ENCODE measurements at regions not wholly inside any gene's neighbourhood (a gene's known extent, or its start where the extent isn't known, plus 50 kb on each side); places are given as distances from the start of the nearest gene placed in this dataset.
"Not testable (repeated sequence)": the region's sequence is repeated elsewhere in the genome, so short reads cannot be mapped to it uniquely, and the experiment has no call there.

GRCh38 chr5:25095261-25095660, 450.5 kb upstream of the CDH10 start:
- intact Hi-C loops (cut with DNase I) = no loop called here
- DNase-seq = no peak
- no peak for ATAC-seq (ENCODE audit: poor library complexity)

GRCh38 chr5:25094219-25094618, 449.4 kb upstream of the CDH10 start:
- no peak for DNase-seq
- no peak for ATAC-seq (ENCODE audit: poor library complexity)
- intact Hi-C loops (cut with DNase I) = no loop called here

GRCh38 chr5:25091921-25092320, 447.1 kb upstream of the CDH10 start:
- ATAC-seq (ENCODE audit: poor library complexity) (no peak), DNase-seq (no peak)
- intact Hi-C loops (cut with DNase I) = no loop called here

- intact Hi-C loops (cut with DNase I) = no loop called here
- no peak for DNase-seq
- no peak for ATAC-seq (ENCODE audit: poor library complexity)
Observed at GRCh38 chr5:25090854-25091253, 446.1 kb upstream of the CDH10 start.

- DNase-seq = no peak
- intact Hi-C loops (cut with DNase I) = no loop called here
- ATAC-seq (ENCODE audit: poor library complexity) = no peak
Observed at GRCh38 chr5:25090275-25090674, 445.5 kb upstream of the CDH10 start.

GRCh38 chr5:25088689-25089088, 443.9 kb upstream of the CDH10 start:
- ATAC-seq (ENCODE audit: poor library complexity); intact Hi-C loops (cut with DNase I); DNase-seq: not testable (repeated sequence)

GRCh38 chr5:25083261-25083660, 438.5 kb upstream of the CDH10 start:
- intact Hi-C loops (cut with DNase I); ATAC-seq (ENCODE audit: poor library complexity); DNase-seq: not testable (repeated sequence)

GRCh38 chr5:25066239-25066638, 421.5 kb upstream of the CDH10 start:
- no peak for ATAC-seq (ENCODE audit: poor library complexity)
- intact Hi-C loops (cut with DNase I) = no loop called here
- no peak for DNase-seq

GRCh38 chr5:25064306-25064705, 419.5 kb upstream of the CDH10 start:
- ATAC-seq (ENCODE audit: poor library complexity) (no peak), DNase-seq (no peak)
- intact Hi-C loops (cut with DNase I) = no loop called here

- ATAC-seq (ENCODE audit: poor library complexity) (no peak), DNase-seq (no peak)
- intact Hi-C loops (cut with DNase I) = no loop called here
Observed at GRCh38 chr5:25060575-25060974, 415.8 kb upstream of the CDH10 start.

GRCh38 chr5:25056836-25057235, 412.1 kb upstream of the CDH10 start:
- ATAC-seq (ENCODE audit: poor library complexity) = no peak
- intact Hi-C loops (cut with DNase I) = no loop called here
- DNase-seq = no peak

- no peak for DNase-seq
- ATAC-seq (ENCODE audit: poor library complexity) = no peak
- intact Hi-C loops (cut with DNase I) = no loop called here
Observed at GRCh38 chr5:25033658-25034057, 388.9 kb upstream of the CDH10 start.

GRCh38 chr5:25029004-25029403, 384.2 kb upstream of the CDH10 start:
- intact Hi-C loops (cut with DNase I) = no loop called here
- DNase-seq (no peak), ATAC-seq (ENCODE audit: poor library complexity) (no peak)

- DNase-seq (no peak), ATAC-seq (ENCODE audit: poor library complexity) (no peak)
- intact Hi-C loops (cut with DNase I) = no loop called here
Observed at GRCh38 chr5:25027526-25027925, 382.7 kb upstream of the CDH10 start.

GRCh38 chr5:25027061-25027460, 382.3 kb upstream of the CDH10 start:
- intact Hi-C loops (cut with DNase I) = no loop called here
- DNase-seq = no peak
- no peak for ATAC-seq (ENCODE audit: poor library complexity)

- intact Hi-C loops (cut with DNase I) = no loop called here
- no peak for ATAC-seq (ENCODE audit: poor library complexity)
- DNase-seq = no peak
Observed at GRCh38 chr5:25025831-25026230, 381.1 kb upstream of the CDH10 start.

- ATAC-seq (ENCODE audit: poor library complexity) (no peak), DNase-seq (no peak)
- intact Hi-C loops (cut with DNase I) = no loop called here
Observed at GRCh38 chr5:25020454-25020853, 375.7 kb upstream of the CDH10 start.

GRCh38 chr5:25009063-25009462, 364.3 kb upstream of the CDH10 start:
- DNase-seq = no peak
- intact Hi-C loops (cut with DNase I) = no loop called here
- ATAC-seq (ENCODE audit: poor library complexity) = no peak

- ATAC-seq (ENCODE audit: poor library complexity) = no peak
- no peak for DNase-seq
- intact Hi-C loops (cut with DNase I) = no loop called here
Observed at GRCh38 chr5:25006734-25007133, 362.0 kb upstream of the CDH10 start.

- ATAC-seq (ENCODE audit: poor library complexity) = no peak
- intact Hi-C loops (cut with DNase I) = no loop called here
- DNase-seq = no peak
Observed at GRCh38 chr5:25006237-25006636, 361.5 kb upstream of the CDH10 start.

- intact Hi-C loops (cut with DNase I) = no loop called here
- no peak for DNase-seq
- no peak for ATAC-seq (ENCODE audit: poor library complexity)
Observed at GRCh38 chr5:25005431-25005830, 360.7 kb upstream of the CDH10 start.

GRCh38 chr5:25002371-25002770, 357.6 kb upstream of the CDH10 start:
- no peak for ATAC-seq (ENCODE audit: poor library complexity)

More at GRCh38 chr5:25002371-25002770, 357.6 kb upstream of the CDH10 start:
- DNase-seq = no peak
- intact Hi-C loops (cut with DNase I) = no loop called here
